ENCODE measurements at regions not wholly inside any gene's neighbourhood (a gene's known extent, or its start where the extent isn't known, plus 50 kb on each side); places are given as distances from the start of the nearest gene placed in this dataset.

GRCh38 chr18:53698907-53699306 lies 525.6 kb downstream of the MBD2 start (continued):
- peak; percentile 53; the same call in 1 of the 2 replicates for TF ChIP-seq SMC3 (IDR thresholded peaks at IDR 0.05; ENCODE audit: low read length)
- no peak for TF ChIP-seq SP5 (CRISPR knock-in tag; IDR thresholded peaks at IDR 0.05; ENCODE audit: borderline replicate concordance, low read depth)
- TF ChIP-seq ZNF879 (CRISPR knock-in tag; IDR thresholded peaks at IDR 0.05), result no peak
- no peak for TF ChIP-seq ARID4A (CRISPR knock-in tag; IDR thresholded peaks at IDR 0.05; ENCODE audit: borderline replicate concordance)
- TF ChIP-seq POLR2G (IDR thresholded peaks at IDR 0.05; ENCODE audit: low read depth, low read length), result no peak
- TF ChIP-seq JUND (CRISPR knock-in tag; IDR thresholded peaks at IDR 0.05), result no peak
- TF ChIP-seq, protein P1, sequence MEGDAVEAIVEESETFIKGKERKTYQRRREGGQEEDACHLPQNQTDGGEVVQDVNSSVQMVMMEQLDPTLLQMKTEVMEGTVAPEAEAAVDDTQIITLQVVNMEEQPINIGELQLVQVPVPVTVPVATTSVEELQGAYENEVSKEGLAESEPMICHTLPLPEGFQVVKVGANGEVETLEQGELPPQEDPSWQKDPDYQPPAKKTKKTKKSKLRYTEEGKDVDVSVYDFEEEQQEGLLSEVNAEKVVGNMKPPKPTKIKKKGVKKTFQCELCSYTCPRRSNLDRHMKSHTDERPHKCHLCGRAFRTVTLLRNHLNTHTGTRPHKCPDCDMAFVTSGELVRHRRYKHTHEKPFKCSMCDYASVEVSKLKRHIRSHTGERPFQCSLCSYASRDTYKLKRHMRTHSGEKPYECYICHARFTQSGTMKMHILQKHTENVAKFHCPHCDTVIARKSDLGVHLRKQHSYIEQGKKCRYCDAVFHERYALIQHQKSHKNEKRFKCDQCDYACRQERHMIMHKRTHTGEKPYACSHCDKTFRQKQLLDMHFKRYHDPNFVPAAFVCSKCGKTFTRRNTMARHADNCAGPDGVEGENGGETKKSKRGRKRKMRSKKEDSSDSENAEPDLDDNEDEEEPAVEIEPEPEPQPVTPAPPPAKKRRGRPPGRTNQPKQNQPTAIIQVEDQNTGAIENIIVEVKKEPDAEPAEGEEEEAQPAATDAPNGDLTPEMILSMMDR (CRISPR knock-in tag; IDR thresholded peaks at IDR 0.05), result peak; percentile 55
- TF ChIP-seq PHF5A (CRISPR knock-in tag; IDR thresholded peaks at IDR 0.05; ENCODE audit: low read depth, unreplicated experiment), result no peak
- TF ChIP-seq ZNF337 (CRISPR knock-in tag; IDR thresholded peaks at IDR 0.05; ENCODE audit: borderline replicate concordance, low read depth), result no peak
- TF ChIP-seq, protein P2, sequence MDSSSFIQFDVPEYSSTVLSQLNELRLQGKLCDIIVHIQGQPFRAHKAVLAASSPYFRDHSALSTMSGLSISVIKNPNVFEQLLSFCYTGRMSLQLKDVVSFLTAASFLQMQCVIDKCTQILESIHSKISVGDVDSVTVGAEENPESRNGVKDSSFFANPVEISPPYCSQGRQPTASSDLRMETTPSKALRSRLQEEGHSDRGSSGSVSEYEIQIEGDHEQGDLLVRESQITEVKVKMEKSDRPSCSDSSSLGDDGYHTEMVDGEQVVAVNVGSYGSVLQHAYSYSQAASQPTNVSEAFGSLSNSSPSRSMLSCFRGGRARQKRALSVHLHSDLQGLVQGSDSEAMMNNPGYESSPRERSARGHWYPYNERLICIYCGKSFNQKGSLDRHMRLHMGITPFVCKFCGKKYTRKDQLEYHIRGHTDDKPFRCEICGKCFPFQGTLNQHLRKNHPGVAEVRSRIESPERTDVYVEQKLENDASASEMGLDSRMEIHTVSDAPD (CRISPR knock-in tag; IDR thresholded peaks at IDR 0.05), result no peak
- TF ChIP-seq ZNF382 (CRISPR knock-in tag; IDR thresholded peaks at IDR 0.05; ENCODE audit: borderline replicate concordance), result no peak
- peak; percentile 52 for TF ChIP-seq STAG1 (CRISPR knock-in tag; IDR thresholded peaks at IDR 0.05)

Measured in HepG2 (cell line).